GM13977 (cell line): ENCODE measurements at regions not wholly inside any gene's neighbourhood (a gene's known extent, or its start where the extent isn't known, plus 50 kb on each side); places are given as distances from the start of the nearest gene placed in this dataset.

Experiments
- DNase-seq: peaks from one replicate; pipeline ENCODE4 v3.0.0; 2012; ENCODE audit warnings: low spot score
- in situ Hi-C: fragments of 300-500 bp; cut with MboI; formaldehyde crosslinking; loops from one replicate; pipeline ENCODE4 v1.12.0; 2022; ENCODE audit warnings: low sequenced_read_pairs, low pct_unique_long_range_greater_than_20kb, mixed read lengths, inconsistent platforms; ENCODE audit not compliant: unreplicated experiment
- TF ChIP-seq, protein P1 (sequence below): IDR thresholded peaks from 2 replicates; pipeline ENCODE4 v1.5.1; 2012; ENCODE audit warnings: mild to moderate bottlenecking, control low read depth; ENCODE audit not compliant: insufficient read depth; ENCODE audit errors: extremely low read depth, missing control alignments

DNA sequence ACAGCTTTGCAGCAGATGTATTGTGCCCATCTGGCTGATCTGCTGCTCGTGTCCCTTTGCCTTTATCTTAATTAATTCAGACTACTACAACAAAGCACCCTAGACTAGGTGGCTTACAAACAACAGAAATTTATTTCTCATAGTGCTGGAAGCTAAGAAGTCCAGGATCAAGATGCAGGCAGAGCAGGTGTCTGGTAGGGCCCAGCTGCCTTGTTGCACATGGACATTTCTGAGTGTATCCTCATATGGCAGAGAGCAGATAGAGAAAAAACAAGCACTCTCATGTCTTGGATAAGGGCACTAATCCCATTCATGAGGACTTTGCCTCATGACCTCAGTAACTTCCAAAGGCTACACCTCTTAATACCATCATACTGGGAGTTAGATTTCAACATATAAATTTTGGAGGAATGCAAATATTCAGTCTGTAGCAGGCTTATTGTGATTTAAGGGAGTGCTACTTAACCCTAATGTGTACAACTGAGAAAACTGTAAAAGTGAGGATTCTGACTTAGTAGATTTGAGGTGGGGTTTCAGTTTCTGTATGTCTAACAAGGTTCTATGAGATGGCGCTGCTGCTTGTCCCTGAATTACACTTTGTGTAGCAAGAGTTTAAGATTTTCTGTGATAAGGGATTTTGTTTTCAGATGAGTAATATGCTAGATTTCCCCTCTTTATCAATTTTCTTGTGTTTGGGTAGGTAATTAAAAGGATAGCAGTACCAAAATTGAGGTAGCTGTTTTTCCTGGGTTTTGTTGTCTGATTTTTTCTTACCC is 473.2 kb upstream of the TECRL start:
- in situ Hi-C loops: no loop called here
- TF ChIP-seq, protein P1, sequence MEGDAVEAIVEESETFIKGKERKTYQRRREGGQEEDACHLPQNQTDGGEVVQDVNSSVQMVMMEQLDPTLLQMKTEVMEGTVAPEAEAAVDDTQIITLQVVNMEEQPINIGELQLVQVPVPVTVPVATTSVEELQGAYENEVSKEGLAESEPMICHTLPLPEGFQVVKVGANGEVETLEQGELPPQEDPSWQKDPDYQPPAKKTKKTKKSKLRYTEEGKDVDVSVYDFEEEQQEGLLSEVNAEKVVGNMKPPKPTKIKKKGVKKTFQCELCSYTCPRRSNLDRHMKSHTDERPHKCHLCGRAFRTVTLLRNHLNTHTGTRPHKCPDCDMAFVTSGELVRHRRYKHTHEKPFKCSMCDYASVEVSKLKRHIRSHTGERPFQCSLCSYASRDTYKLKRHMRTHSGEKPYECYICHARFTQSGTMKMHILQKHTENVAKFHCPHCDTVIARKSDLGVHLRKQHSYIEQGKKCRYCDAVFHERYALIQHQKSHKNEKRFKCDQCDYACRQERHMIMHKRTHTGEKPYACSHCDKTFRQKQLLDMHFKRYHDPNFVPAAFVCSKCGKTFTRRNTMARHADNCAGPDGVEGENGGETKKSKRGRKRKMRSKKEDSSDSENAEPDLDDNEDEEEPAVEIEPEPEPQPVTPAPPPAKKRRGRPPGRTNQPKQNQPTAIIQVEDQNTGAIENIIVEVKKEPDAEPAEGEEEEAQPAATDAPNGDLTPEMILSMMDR: no peak
- no peak for DNase-seq

DNA sequence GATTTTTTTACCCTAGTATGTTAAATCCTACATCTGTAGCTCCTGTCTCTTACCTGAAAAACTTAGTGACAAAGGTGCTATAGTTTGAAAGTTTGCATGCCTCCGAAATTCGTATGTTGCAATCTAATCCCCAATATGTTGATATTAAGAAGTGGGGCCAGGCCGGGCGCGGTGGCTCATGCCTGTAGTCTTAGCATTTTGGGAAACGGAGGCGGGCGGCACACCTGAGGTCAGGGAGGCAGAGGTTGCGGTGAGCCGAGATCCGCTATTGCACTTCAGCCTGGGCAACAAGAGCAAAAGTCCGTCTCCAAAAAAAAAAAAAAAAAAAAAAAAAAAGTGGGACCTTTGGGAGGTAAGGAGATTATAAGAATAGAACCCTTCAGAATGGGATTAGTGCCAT is 471.3 kb upstream of the TECRL start:
- in situ Hi-C loops: no loop called here
- DNase-seq: no peak
- TF ChIP-seq, protein P1: no peak

DNA sequence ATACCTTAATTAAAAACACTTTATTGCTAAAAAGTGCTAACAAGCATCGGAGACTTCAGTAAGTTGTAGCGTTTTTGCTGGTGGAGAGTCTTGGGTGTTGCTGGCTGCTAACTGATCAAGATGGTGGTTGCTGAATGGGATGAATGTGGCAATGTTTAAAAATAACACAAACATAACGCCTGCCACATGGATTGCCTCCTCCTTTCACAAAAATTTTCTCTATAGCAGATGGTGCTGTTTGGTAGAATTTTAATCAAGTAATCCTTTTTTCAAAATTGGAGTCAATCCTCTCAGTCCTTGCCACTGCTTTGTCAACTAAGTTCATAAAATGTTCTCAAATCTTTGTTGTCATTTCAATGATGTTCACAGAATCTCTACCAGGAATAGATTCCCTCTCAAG is 466.8 kb upstream of the TECRL start:
- in situ Hi-C loops: no loop called here
- TF ChIP-seq, protein P1: no peak
- DNase-seq: no peak

DNA sequence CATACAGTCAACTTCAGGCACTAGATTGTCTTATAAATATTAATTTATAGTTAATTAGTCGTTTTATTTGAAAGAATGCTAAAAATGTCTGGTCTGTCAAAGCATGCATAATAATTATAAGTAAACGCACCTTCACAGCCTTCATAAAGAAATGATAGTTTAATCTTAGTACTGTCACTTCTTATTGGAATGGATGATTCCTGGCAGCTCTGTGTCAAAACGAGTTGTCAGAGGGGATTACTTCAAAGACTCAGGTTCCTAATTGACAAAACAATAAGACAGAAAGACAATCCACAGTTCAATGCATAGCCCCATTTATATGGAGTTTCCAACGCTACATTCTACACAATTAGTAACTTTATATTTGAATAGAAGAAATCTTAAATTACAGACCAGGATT is 461.3 kb upstream of the TECRL start:
- DNase-seq: no peak
- TF ChIP-seq, protein P1: no peak
- in situ Hi-C loops: no loop called here

DNA sequence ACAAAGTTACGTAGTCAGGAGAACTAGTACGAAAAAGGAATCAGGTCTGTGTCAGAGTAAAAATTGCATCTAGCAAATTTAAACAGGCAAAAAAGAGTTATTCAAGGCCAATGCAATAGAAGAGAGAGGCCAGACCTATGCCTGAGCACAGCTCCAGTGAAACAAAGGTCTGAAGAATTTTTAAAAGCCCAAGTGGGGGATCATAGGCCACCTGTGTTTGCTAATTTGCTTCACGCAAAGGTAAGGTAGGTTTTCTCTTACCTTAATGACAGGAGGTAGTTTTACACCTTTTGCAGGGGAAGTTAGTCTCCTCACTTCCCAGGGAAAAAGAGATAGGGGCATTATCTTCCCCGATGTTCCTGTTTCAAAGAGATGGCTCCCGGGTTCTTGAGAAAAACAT is 448.6 kb upstream of the TECRL start:
- DNase-seq: no peak
- in situ Hi-C loops: no loop called here
- TF ChIP-seq, protein P1: no peak

DNA sequence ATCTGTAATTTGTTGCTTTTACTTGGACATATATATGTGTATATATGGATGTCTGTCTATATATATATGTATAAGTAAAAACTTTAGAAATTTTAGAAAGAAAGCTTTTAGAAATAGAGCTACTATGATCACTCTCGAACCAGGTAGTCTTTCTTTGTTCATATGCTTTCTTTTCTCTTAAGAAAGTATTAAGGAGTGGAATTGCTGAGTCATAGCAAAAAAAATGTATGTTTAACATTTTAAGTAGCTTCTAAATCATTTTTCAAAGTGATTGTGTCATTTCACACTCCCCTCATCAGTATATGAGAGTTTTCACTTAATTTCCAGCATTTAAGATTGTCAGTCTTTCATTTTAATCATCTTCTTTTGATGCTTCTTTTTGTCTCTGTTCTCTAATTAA is 447.9 kb upstream of the TECRL start:
- in situ Hi-C loops: no loop called here
- DNase-seq: no peak
- TF ChIP-seq, protein P1: no peak
